Progenitor cell of endocrine pancreas (in vitro differentiated cells): ENCODE measurements at regions not wholly inside any gene's neighbourhood (a gene's known extent, or its start where the extent isn't known, plus 50 kb on each side); places are given as distances from the start of the nearest gene placed in this dataset.

Source experiments
- DNase-seq: peaks from one replicate; pipeline ENCODE4 v3.0.0; 2021; ENCODE audit warnings: low spot score; ENCODE audit not compliant: unreplicated experiment
- H3K27ac Mint-ChIP-seq: 2 replicates; pipeline ENCODE4 v1.8.0; 2021; ENCODE audit warnings: mild to moderate bottlenecking, moderate library complexity, mixed read lengths
- H3K27me3 Mint-ChIP-seq: 2 replicates; pipeline ENCODE4 v1.8.0; 2021; ENCODE audit warnings: mixed read lengths
- H3K36me3 Mint-ChIP-seq: 2 replicates; pipeline ENCODE4 v1.8.0; 2022; ENCODE audit warnings: mixed read lengths; ENCODE audit not compliant: insufficient read depth
- H3K4me1 Mint-ChIP-seq: 2 replicates; pipeline ENCODE4 v1.8.0; 2021; ENCODE audit warnings: low read depth, mixed read lengths
- H3K4me3 Mint-ChIP-seq: 2 replicates; pipeline ENCODE4 v1.8.0; 2021; ENCODE audit warnings: low read depth, mild to moderate bottlenecking, moderate library complexity, mixed read lengths
- H3K9me3 Mint-ChIP-seq: 2 replicates; pipeline ENCODE4 v1.8.0; 2021; ENCODE audit warnings: low read depth, mixed read lengths
- TF ChIP-seq, protein P1 (sequence below): fragments of 200-600 bp; sonication (generic); IDR thresholded peaks from one replicate; pipeline ENCODE4 v1.5.0; 2021; ENCODE audit warnings: antibody characterized with exemption, mild to moderate bottlenecking; ENCODE audit not compliant: unreplicated experiment

DNA sequence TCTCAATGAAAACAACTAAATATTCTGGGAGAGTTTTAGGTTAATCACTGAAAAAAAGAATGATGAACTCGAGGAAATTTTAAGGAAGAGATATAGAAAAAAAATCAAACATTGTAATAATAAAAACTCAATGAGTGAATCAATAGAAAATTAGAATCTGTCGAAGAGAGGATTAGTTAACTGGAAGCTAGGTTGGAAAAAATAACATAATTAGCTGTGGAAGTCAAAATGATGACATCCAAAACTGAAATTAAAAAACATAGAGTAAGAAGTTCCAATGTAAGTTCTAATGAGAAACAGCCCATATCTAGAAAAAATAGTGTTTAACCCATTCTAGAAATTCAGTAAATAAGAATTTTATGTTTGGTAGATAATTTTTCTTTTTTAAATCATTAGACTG is 299.3 kb upstream of the RARB start:
- peaks cover 4% of the 10 kb centered on the region for H3K36me3 Mint-ChIP-seq
- no peak for DNase-seq
- no peak overlapping the region for H3K27ac Mint-ChIP-seq
- no peaks in the 10 kb centered on the region for H3K27me3 Mint-ChIP-seq
- no peak overlapping the region for H3K4me3 Mint-ChIP-seq
- H3K9me3 Mint-ChIP-seq, result peaks cover 15% of the 10 kb centered on the region
- TF ChIP-seq, protein P1, sequence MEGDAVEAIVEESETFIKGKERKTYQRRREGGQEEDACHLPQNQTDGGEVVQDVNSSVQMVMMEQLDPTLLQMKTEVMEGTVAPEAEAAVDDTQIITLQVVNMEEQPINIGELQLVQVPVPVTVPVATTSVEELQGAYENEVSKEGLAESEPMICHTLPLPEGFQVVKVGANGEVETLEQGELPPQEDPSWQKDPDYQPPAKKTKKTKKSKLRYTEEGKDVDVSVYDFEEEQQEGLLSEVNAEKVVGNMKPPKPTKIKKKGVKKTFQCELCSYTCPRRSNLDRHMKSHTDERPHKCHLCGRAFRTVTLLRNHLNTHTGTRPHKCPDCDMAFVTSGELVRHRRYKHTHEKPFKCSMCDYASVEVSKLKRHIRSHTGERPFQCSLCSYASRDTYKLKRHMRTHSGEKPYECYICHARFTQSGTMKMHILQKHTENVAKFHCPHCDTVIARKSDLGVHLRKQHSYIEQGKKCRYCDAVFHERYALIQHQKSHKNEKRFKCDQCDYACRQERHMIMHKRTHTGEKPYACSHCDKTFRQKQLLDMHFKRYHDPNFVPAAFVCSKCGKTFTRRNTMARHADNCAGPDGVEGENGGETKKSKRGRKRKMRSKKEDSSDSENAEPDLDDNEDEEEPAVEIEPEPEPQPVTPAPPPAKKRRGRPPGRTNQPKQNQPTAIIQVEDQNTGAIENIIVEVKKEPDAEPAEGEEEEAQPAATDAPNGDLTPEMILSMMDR, result no peak
- H3K4me1 Mint-ChIP-seq, result peaks cover 31% of the 10 kb centered on the region

DNA sequence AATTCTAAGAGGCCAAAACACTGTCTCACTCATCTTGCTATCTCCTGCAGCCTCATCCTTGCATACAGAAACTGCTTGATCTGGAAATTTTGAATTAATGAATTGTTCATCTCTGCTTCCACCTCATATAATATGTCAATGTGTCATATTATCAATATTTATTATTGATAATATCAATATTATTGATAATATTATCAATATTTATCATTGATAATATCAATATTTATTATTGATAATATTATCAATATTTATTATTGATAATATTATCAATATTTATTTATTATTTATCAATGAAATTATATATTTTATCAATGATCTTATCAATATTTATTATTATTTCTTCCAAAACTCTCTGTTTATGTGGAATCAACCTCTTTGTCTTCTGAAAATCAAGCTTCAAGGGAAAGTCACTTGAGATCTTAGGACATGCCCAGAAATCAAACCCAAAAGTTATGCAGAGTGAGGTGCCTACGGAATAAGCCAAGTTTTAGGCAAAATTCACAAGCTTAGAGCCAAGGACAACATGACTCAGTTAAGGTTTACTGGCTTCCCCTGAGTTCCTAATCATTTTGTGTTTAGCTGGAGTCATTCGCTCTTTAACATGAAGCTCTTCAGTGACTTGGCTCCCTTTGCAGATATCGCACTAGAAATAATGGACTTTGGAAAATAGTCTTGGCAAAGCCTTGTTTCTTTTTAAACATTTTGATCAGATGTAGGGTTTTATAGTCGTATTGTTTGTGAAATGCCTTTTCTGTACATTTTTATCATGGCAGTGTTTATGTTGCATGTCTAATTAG is 297.1 kb upstream of the RARB start:
- peaks cover 15% of the 10 kb centered on the region for H3K4me1 Mint-ChIP-seq
- no peak overlapping the region for H3K27ac Mint-ChIP-seq
- H3K9me3 Mint-ChIP-seq, result peaks cover 15% of the 10 kb centered on the region
- peaks cover 4% of the 10 kb centered on the region for H3K36me3 Mint-ChIP-seq
- no peak for DNase-seq
- H3K4me3 Mint-ChIP-seq, result no peak overlapping the region
- H3K27me3 Mint-ChIP-seq, result no peaks in the 10 kb centered on the region
- TF ChIP-seq, protein P1, result no peak

DNA sequence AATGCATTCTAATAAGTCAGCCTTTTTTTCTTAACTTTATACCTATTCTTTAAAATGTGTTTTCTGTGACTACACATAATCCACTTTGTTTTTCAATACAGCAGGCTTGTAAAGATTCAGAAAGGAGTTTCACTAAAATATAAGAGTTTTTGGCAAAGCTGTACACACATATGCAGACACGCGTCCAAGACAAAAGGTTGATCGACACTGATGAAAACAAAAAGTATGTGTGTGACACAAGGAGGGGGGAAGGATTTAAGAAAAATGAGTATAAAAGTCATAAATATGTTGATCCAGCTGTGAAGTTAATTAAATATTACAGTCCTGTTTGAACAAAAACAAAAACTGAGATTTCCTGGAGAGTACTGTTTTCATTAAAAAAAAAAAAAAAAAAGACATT is 294.5 kb upstream of the RARB start:
- Mint-ChIP-seq H3K9me3 (peaks cover 9% of the 10 kb centered on the region), H3K27me3 (no peaks in the 10 kb centered on the region), H3K4me1 (no peaks in the 10 kb centered on the region), H3K36me3 (no peaks in the 10 kb centered on the region), H3K27ac (no peak overlapping the region), H3K4me3 (no peak overlapping the region)
- no peak for DNase-seq
- TF ChIP-seq, protein P1, result no peak

DNA sequence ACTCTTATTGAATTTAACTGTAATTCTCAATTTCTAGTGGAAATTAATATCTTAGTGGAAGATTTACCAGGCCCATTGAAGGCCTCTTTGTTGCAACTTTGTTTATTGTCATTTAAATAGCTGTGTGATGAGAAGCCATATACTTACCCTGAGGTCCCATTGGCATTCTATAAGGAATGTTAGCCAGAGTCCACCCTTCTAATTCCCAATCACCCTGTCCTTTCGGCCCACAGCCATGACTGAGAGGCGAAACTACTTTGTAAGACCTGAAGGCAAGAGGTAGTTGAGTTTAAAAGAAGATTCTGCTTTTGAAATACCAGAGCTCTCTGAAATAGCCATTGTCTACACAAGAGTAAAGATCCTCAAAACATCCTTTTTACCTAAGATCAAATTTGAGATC is 290.5 kb upstream of the RARB start:
- Mint-ChIP-seq H3K27ac (no peak overlapping the region), H3K9me3 (peaks cover 9% of the 10 kb centered on the region), H3K27me3 (no peaks in the 10 kb centered on the region), H3K4me3 (no peak overlapping the region), H3K36me3 (no peaks in the 10 kb centered on the region), H3K4me1 (no peaks in the 10 kb centered on the region)
- TF ChIP-seq, protein P1, result no peak
- DNase-seq, result no peak

DNA sequence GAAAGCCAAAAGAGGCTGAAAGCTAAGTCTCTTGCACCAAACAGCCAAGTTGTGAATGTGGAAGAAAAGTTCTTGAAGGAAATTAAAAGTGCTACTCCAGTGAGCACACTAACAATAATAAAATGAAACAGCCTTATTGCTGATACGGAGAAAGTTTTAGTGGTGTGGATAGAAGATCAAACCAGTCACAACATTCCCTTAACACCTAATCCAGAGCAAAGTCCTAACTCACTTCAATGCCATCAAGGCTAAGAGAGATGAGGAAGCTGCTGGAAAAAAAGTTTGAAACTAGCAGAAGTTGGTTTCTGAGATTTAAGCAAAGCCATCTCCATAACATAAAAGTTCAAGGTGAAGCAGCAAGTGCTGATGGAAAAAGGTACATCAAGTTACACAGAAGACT is 288.8 kb upstream of the RARB start:
- no peak overlapping the region for H3K4me3 Mint-ChIP-seq
- DNase-seq, result no peak
- no peaks in the 10 kb centered on the region for H3K27me3 Mint-ChIP-seq
- peaks cover 9% of the 10 kb centered on the region for H3K9me3 Mint-ChIP-seq
- H3K4me1 Mint-ChIP-seq, result peaks cover 1% of the 10 kb centered on the region
- H3K27ac Mint-ChIP-seq, result no peak overlapping the region
- no peaks in the 10 kb centered on the region for H3K36me3 Mint-ChIP-seq
- TF ChIP-seq, protein P1, result no peak
